ENCODE measurements at regions not wholly inside any gene's neighbourhood (a gene's known extent, or its start where the extent isn't known, plus 50 kb on each side); places are given as distances from the start of the nearest gene placed in this dataset.
A peak's percentile ranks its signal among the peaks of the same experiment; 100 is the strongest.

- Histone ChIP-seq H3K9ac (ENCODE audit: low read length) (no peak overlapping the region), H3K4me2 (ENCODE audit: low read length) (no peak overlapping the region), H3K79me1 (ENCODE audit: low read length) (peaks cover 42% of the 10 kb centered on the region), H3K27ac (ENCODE audit: low read depth, low read length) (no peak overlapping the region), H2AK5ac (ENCODE audit: low read length) (peak overlapping the region; percentile 59), H4K12ac (ENCODE audit: low read depth, low read length) (no peak overlapping the region), H3K27me3 (ENCODE audit: insufficient read depth, low read length) (no peaks in the 10 kb centered on the region), H3K4me3 (ENCODE audit: low read depth, low read length) (no peak overlapping the region), H2AFZ (ENCODE audit: insufficient read depth, low read length, poor library complexity) (peak overlapping the region; percentile 50), H2BK12ac (ENCODE audit: low read length) (peak overlapping the region; percentile 87), H3K9me3 (ENCODE audit: insufficient read depth, low read depth, low read length) (no peaks in the 10 kb centered on the region), H3K14ac (ENCODE audit: low read length) (peak overlapping the region; percentile 69), H3K4ac (ENCODE audit: low read depth, low read length) (peak overlapping the region; percentile 0), H3K36me3 (ENCODE audit: control insufficient read depth in 1 of 2, insufficient read depth in 2 of 2, low read length in 2 of 2) (no peaks in the 10 kb centered on the region), H2BK5ac (ENCODE audit: low read depth, low read length, poor library complexity) (peak overlapping the region; percentile 73), H3K4me1 (ENCODE audit: control insufficient read depth in 1 of 2, insufficient read depth in 2 of 2, low read length in 2 of 2) (peaks cover 25 to 35% of the 10 kb centered on the region in 2 experiments), H3K79me2 (ENCODE audit: control insufficient read depth, insufficient read depth, low read length, poor library complexity) (no peaks in the 10 kb centered on the region), H2BK120ac (ENCODE audit: insufficient read depth, low read length, poor library complexity) (peak overlapping the region; percentile 92), H3K23ac (ENCODE audit: low read length) (no peak overlapping the region), H4K8ac (ENCODE audit: low read depth, low read length) (peak overlapping the region; percentile 12), H4K91ac (ENCODE audit: low read depth, low read length) (peak overlapping the region; percentile 85), H3K18ac (ENCODE audit: low read length) (peak overlapping the region; percentile 80)
- WGBS (ENCODE audit: extremely low coverage, insufficient coverage, insufficient read length): no CpG with 5 or more reads among the region's 6 CpGs
- peak in 1 of 2 donors; percentile 15 for DNase-seq
These were observed 102.2 kb downstream of the CD47 start for GRCh38 chr3:107988460-107989175.

DNA sequence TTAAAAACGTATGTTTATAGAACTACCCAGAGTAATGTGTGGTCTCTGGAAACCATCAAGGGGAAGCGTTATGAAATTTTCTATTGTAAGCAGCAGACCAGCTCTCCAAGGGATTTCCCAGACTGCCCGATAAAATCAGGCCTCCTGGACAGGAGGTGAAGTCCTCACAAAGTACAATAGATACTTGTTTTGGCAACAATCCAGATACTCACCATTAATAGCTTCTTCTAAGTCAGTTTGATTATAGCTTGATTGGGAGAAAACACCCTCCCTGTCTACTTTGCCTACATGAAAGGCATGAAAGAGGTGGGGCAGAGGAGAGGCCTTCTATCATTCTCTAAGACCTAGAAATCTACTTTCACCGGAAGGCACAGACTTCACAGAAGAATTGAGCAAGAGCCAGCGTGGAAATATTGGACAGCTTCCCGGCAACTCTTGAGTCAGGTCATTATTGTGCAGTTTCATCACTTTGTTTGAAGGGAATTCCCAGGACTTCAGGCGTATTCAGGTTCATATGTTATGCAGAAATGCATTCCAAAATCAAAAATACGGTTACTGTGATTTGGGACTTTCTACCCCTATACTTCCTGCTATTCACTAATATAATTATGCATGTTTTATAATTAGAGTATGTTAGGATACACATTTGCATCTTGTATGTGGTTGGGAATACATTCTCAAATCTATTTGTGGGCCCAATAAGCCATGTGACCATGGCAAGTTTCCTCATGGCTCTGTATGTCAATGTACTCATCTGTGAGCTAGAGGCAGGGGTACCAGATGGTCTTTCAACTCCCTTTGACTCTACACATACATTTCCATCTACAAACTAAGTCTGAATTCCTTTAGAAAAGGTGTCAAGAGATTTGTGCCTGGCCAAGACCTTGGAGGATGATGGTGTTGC, 103.5 kb downstream of the CD47 start:
- no peak overlapping the region for H3K4me2 ChIP-seq (ENCODE audit: low read length)
- peaks cover 22 to 29% of the 10 kb centered on the region in 2 experiments for H3K4me1 ChIP-seq (ENCODE audit: control insufficient read depth in 1 of 2, insufficient read depth in 2 of 2, low read length in 2 of 2)
- no peaks in the 10 kb centered on the region for H3K27me3 ChIP-seq (ENCODE audit: insufficient read depth, low read length)
- peak; percentile 94 to 99 for DNase-seq
- H3K4me3 ChIP-seq (ENCODE audit: low read depth, low read length): no peak overlapping the region
- H4K12ac ChIP-seq (ENCODE audit: low read depth, low read length): no peak overlapping the region
- H3K79me2 ChIP-seq (ENCODE audit: control insufficient read depth, insufficient read depth, low read length, poor library complexity): no peaks in the 10 kb centered on the region
- no peak overlapping the region for H3K23ac ChIP-seq (ENCODE audit: low read length)
- no peak overlapping the region for H2AFZ ChIP-seq (ENCODE audit: insufficient read depth, low read length, poor library complexity)
- H3K4ac ChIP-seq (ENCODE audit: low read depth, low read length): peak overlapping the region; percentile 23
- H2BK12ac ChIP-seq (ENCODE audit: low read length): peak overlapping the region; percentile 72
- H4K8ac ChIP-seq (ENCODE audit: low read depth, low read length): peak overlapping the region; percentile 58
- H2BK120ac ChIP-seq (ENCODE audit: insufficient read depth, low read length, poor library complexity): peak overlapping the region; percentile 92
- peaks cover 37% of the 10 kb centered on the region for H3K79me1 ChIP-seq (ENCODE audit: low read length)
- no peak overlapping the region for H3K14ac ChIP-seq (ENCODE audit: low read length)
- WGBS (ENCODE audit: extremely low coverage, insufficient coverage, insufficient read length): no CpG with 5 or more reads among the region's 8 CpGs
- H2AK5ac ChIP-seq (ENCODE audit: low read length): peak overlapping the region; percentile 33
- H3K27ac ChIP-seq (ENCODE audit: low read depth, low read length): peak overlapping the region; percentile 82
- peak overlapping the region; percentile 52 for H2BK5ac ChIP-seq (ENCODE audit: low read depth, low read length, poor library complexity)
- H4K91ac ChIP-seq (ENCODE audit: low read depth, low read length): peak overlapping the region; percentile 68
- no peak overlapping the region for H3K18ac ChIP-seq (ENCODE audit: low read length)
- no peaks in the 10 kb centered on the region for H3K9me3 ChIP-seq (ENCODE audit: insufficient read depth, low read depth, low read length)
- no peak overlapping the region for H3K9ac ChIP-seq (ENCODE audit: low read length)
- no peaks in the 10 kb centered on the region for H3K36me3 ChIP-seq (ENCODE audit: control insufficient read depth in 1 of 2, insufficient read depth in 2 of 2, low read length in 2 of 2)

GRCh38 chr3:107986505-107986904, 104.3 kb downstream of the CD47 start:
- H2BK120ac ChIP-seq (ENCODE audit: insufficient read depth, low read length, poor library complexity): peak overlapping the region; percentile 74
- H3K23ac ChIP-seq (ENCODE audit: low read length): no peak overlapping the region
- peak in 1 of 2 donors; percentile 68 for DNase-seq
- H3K27ac ChIP-seq (ENCODE audit: low read depth, low read length): peak overlapping the region; percentile 91
- peak overlapping the region; percentile 96 for H2BK5ac ChIP-seq (ENCODE audit: low read depth, low read length, poor library complexity)
- no peak overlapping the region for H3K18ac ChIP-seq (ENCODE audit: low read length)
- H4K8ac ChIP-seq (ENCODE audit: low read depth, low read length): no peak overlapping the region
- H2BK12ac ChIP-seq (ENCODE audit: low read length): peak overlapping the region; percentile 81
- no peak overlapping the region for H3K9ac ChIP-seq (ENCODE audit: low read length)
- H3K4ac ChIP-seq (ENCODE audit: low read depth, low read length): peak overlapping the region; percentile 54
- peaks cover 27 to 34% of the 10 kb centered on the region in 2 experiments for H3K4me1 ChIP-seq (ENCODE audit: control insufficient read depth in 1 of 2, insufficient read depth in 2 of 2, low read length in 2 of 2)
- H3K14ac ChIP-seq (ENCODE audit: low read length): peak overlapping the region; percentile 62
- H3K4me3 ChIP-seq (ENCODE audit: low read depth, low read length): no peak overlapping the region
- H3K4me2 ChIP-seq (ENCODE audit: low read length): no peak overlapping the region
- peaks cover 35% of the 10 kb centered on the region for H3K79me1 ChIP-seq (ENCODE audit: low read length)
- peak overlapping the region; percentile 72 for H4K91ac ChIP-seq (ENCODE audit: low read depth, low read length)
- H3K79me2 ChIP-seq (ENCODE audit: control insufficient read depth, insufficient read depth, low read length, poor library complexity): no peaks in the 10 kb centered on the region
- no peak overlapping the region for H4K12ac ChIP-seq (ENCODE audit: low read depth, low read length)
- H2AFZ ChIP-seq (ENCODE audit: insufficient read depth, low read length, poor library complexity): peak overlapping the region; percentile 52
- peak overlapping the region; percentile 80 for H2AK5ac ChIP-seq (ENCODE audit: low read length)
- no CpG with 5 or more reads among the region's 4 CpGs for WGBS (ENCODE audit: extremely low coverage, insufficient coverage, insufficient read length)
- no peaks in the 10 kb centered on the region for H3K36me3 ChIP-seq (ENCODE audit: control insufficient read depth in 1 of 2, insufficient read depth in 2 of 2, low read length in 2 of 2)
- H3K9me3 ChIP-seq (ENCODE audit: insufficient read depth, low read depth, low read length): no peaks in the 10 kb centered on the region
- H3K27me3 ChIP-seq (ENCODE audit: insufficient read depth, low read length): no peaks in the 10 kb centered on the region

GRCh38 chr3:107985496-107985895, 105.3 kb downstream of the CD47 start:
- Histone ChIP-seq H2BK5ac (ENCODE audit: low read depth, low read length, poor library complexity) (peak overlapping the region; percentile 66), H2BK12ac (ENCODE audit: low read length) (peak overlapping the region; percentile 80), H3K79me2 (ENCODE audit: control insufficient read depth, insufficient read depth, low read length, poor library complexity) (no peaks in the 10 kb centered on the region), H2AFZ (ENCODE audit: insufficient read depth, low read length, poor library complexity) (peak overlapping the region; percentile 23), H2AK5ac (ENCODE audit: low read length) (peak overlapping the region; percentile 22), H3K23ac (ENCODE audit: low read length) (no peak overlapping the region), H3K4me2 (ENCODE audit: low read length) (peak overlapping the region; percentile 4), H3K27me3 (ENCODE audit: insufficient read depth, low read length) (no peaks in the 10 kb centered on the region), H3K79me1 (ENCODE audit: low read length) (peaks cover 31% of the 10 kb centered on the region), H3K9me3 (ENCODE audit: insufficient read depth, low read depth, low read length) (no peaks in the 10 kb centered on the region), H4K12ac (ENCODE audit: low read depth, low read length) (no peak overlapping the region), H3K18ac (ENCODE audit: low read length) (peak overlapping the region; percentile 33), H3K9ac (ENCODE audit: low read length) (no peak overlapping the region), H4K91ac (ENCODE audit: low read depth, low read length) (peak overlapping the region; percentile 88), H2BK120ac (ENCODE audit: insufficient read depth, low read length, poor library complexity) (peak overlapping the region; percentile 92), H3K27ac (ENCODE audit: low read depth, low read length) (peak overlapping the region; percentile 21), H4K8ac (ENCODE audit: low read depth, low read length) (peak overlapping the region; percentile 35), H3K4me3 (ENCODE audit: low read depth, low read length) (no peak overlapping the region), H3K36me3 (ENCODE audit: control insufficient read depth in 1 of 2, insufficient read depth in 2 of 2, low read length in 2 of 2) (no peaks in the 10 kb centered on the region), H3K14ac (ENCODE audit: low read length) (peak overlapping the region; percentile 42), H3K4me1 (ENCODE audit: control insufficient read depth in 1 of 2, insufficient read depth in 2 of 2, low read length in 2 of 2) (peaks cover 25 to 35% of the 10 kb centered on the region in 2 experiments), H3K4ac (ENCODE audit: low read depth, low read length) (no peak overlapping the region)
- no CpG with 5 or more reads among the region's 4 CpGs for WGBS (ENCODE audit: extremely low coverage, insufficient coverage, insufficient read length)
- peak in 1 of 2 donors; percentile 19 for DNase-seq

All from trophoblast cell (in vitro differentiated cells and primary cell).